DOHH2 (cell line): ENCODE measurements at regions not wholly inside any gene's neighbourhood (a gene's known extent, or its start where the extent isn't known, plus 50 kb on each side); places are given as distances from the start of the nearest gene placed in this dataset.

Experiments
- EZH2phosphoT487 ChIP-seq: fragments of 200-600 bp; sonication (generic); IDR thresholded peaks from 2 replicates; pipeline ENCODE4 v1.6.1; 2017; ENCODE audit warnings: borderline replicate concordance, mild to moderate bottlenecking, antibody characterized with exemption, low read length, moderate library complexity, mixed read lengths
- TF ChIP-seq, protein P1 (sequence below): fragments of 200-600 bp; sonication (generic); IDR thresholded peaks from one replicate; pipeline ENCODE4 v1.5.1; 2014; ENCODE audit warnings: antibody characterized with exemption, mild to moderate bottlenecking, low read depth, low read length; ENCODE audit not compliant: poor library complexity, severe bottlenecking

GRCh38 chr2:6065703-6066102 lies 373.5 kb downstream of the SOX11 start:
- TF ChIP-seq, protein P1, sequence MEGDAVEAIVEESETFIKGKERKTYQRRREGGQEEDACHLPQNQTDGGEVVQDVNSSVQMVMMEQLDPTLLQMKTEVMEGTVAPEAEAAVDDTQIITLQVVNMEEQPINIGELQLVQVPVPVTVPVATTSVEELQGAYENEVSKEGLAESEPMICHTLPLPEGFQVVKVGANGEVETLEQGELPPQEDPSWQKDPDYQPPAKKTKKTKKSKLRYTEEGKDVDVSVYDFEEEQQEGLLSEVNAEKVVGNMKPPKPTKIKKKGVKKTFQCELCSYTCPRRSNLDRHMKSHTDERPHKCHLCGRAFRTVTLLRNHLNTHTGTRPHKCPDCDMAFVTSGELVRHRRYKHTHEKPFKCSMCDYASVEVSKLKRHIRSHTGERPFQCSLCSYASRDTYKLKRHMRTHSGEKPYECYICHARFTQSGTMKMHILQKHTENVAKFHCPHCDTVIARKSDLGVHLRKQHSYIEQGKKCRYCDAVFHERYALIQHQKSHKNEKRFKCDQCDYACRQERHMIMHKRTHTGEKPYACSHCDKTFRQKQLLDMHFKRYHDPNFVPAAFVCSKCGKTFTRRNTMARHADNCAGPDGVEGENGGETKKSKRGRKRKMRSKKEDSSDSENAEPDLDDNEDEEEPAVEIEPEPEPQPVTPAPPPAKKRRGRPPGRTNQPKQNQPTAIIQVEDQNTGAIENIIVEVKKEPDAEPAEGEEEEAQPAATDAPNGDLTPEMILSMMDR, result no peak
- TF ChIP-seq EZH2phosphoT487, result no peak
